HG03469 (cell line): ENCODE measurements at regions not wholly inside any gene's neighbourhood (a gene's known extent, or its start where the extent isn't known, plus 50 kb on each side); places are given as distances from the start of the nearest gene placed in this dataset.

Experiments used
- ATAC-seq: cut with Tn5 transposase; IDR thresholded peaks from one replicate; pipeline ENCODE4 v1.9.1; 2021; ENCODE audit warnings: mild to moderate bottlenecking, moderate library complexity, moderate number of reproducible peaks; ENCODE audit not compliant: unreplicated experiment

DNA sequence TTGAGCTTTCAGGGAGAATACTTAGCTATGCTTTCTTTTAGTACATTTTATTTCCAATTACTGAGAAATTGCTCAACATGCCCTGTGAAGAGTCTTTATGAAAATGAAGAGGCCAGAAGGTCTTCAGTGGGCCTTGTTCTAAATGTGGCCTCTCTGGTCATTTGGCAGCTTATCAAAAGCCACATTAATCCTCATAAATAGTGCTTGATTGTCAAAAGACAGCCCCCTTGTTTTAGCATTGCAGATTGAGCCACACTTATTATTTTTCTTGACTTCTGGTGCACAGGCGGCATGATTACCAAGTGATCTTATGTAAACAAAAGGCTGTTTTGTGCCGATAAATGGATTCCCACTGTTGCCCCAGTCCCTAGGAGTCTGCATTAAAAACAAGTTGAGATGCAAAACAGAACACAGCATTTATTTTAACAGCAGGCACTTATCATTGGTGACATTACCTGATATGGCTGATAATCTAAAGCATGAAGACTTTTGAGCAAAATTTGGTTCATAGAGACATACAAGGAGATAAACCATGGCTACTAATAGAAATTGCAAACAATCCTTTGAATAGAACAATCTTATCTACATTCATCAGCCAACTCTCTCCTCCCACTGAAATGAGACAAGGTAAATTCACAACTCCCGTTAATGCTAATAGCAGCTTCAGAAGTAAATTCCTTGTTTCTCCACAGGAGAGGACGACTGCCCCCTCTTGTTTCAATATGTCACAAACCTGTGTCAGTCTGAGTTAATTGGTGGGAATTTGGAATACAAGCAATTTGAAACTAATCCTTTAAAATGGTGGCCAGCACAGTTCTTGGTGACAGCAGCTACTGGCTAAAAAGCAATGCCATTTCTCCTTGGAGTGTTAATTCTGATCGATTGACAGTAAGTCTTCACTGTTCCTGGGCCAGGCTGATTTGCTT is 194.3 kb downstream of the NSUN3 start:
- no peak for ATAC-seq

DNA sequence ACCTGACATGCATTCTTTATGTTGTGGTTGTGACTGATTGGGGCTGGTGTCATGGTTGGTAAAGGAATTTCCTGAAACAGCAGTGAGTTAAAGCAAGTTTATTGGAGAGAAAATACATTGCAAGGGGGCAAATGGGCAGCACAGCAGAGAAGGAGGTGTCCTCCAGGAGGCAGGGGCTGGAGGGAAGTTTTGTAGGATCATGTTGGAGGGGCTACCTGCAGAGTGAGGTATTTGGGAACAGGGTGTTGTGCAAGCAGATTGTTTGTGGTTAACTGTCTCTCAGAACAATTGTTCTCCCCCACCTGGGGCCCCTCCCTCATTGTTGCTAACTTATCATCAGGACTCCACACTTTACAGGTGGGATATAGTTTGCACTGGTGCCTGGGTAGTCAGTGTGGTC is 196.0 kb downstream of the NSUN3 start:
- no peak for ATAC-seq

DNA sequence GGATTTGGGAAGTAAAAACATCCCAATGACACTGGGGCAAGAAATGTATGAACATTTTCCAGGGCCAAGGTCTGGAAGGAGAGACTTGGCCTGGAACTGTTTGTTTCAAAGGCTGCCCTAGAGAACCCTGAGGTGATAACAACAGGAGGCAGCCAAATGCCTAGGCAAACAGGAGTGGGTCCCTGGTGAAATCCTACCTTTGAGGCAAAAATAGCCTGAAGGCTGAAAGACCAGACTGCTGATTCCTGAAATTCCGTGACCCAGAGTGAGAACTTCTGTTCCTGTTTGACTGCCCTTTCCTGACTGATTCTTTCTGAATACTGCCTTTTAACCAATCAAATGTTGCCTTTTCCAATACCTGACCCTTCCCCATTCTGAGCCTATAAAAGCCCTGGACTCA is 196.4 kb downstream of the NSUN3 start:
- no peak for ATAC-seq

DNA sequence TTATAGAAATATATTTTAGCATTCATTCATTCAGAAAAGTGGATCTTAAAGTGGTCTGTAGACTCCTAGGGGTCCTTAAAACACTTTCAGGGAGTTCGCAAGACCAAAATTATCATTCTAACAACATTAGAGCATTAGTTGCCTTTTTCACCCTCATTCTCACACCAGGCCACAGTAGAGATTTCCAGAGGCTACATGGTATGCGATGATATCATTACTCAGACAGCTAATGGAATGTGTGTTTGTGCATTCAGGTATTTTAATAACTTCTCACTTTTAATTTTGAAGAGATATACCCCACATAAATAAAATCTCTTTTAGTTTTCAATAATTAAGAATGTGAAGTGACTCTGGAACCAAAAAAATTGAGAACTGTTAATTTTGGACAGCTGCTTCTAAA is 206.9 kb downstream of the NSUN3 start:
- ATAC-seq = no peak

DNA sequence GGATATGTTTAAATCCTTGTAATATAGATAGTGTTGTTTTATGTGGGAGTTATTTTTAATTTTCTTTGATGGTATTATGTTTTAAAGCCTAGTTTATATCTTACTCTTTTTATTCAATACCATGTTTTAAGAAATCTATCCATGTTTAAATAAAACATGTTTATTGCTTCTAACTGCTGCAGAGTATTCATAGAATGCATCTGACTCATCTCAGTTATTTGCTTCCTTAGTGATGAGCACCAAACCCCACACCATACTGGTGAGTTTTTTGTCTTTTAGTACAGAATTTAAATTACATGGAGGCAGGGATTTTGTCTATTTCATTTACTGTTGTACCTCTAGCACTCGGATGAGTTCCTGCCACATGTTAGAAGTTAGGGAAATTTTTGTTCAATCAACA is 209.2 kb downstream of the NSUN3 start:
- no peak for ATAC-seq

DNA sequence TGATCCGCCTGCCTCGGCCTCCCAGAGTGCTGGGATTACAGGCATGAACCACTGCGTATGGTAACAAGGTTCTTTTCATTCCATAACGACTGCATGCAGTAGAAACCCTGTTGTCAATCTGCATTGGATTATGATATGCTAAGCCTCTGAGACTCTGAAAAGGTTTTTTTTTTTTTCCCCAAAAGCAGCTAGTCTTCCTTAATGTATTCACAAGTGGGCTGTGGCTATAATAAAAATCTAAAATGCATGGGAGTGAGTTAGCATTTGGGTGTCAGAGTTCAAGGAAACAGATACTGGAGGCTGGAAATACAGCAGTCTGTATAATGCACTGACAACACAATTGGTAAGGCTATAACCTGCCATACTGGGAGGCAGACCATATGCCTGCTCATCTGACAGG is 218.1 kb downstream of the NSUN3 start:
- ATAC-seq = no peak

DNA sequence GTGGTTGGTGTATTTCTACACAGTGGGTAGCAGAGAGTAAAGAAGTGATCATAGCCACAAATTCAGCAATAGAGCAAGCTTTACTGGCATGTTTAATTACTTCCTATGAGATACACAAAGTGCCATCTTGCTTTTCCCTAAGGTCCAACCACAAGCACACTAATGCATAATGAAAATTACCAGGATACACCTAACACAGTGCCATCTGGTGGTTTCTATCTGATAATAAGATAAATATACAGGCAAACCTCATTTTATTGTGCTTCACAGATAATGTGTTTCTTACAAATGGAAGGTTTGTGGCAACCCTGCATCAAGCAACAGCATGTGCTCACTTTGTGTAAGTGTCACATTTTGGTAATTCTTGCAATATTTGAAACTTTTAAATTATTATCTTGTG is 223.0 kb downstream of the NSUN3 start:
- no peak for ATAC-seq

DNA sequence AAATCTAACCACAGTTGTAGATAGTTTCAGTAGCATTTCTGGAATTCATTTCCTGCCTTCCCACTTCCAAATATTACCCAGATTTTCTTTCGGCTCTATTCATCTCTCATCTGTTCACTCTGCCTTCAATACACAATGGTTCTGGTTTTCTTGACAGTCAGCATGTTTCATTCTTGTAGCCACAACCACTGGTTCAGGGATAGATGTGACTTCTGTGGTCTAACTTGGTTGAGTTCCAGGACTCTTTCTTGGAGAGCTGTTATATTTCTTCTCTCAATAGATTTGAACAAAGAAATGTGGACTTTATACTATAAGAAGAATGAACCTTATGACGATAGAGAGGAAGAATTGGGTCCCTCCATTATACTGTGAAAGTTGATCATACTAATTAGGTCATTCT is 228.8 kb downstream of the NSUN3 start:
- no peak for ATAC-seq

DNA sequence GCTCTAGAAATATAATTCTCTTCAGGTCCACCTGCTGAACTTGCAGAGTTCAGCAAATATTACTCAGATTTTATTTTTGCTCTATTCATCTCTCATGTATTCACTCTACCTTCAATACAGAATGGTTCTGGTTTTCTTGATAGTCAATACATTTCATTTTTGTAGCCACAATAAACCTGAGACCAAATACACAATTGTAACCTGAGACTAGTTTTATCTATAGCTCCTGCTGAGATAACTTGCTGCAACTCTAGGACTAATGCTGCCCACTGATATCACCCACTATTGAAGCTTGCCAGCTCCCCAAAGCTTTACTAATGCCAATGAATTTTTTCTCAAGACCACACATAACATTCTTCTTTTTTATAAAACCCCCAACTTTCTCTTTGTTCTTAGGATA is 229.3 kb downstream of the NSUN3 start:
- no peak for ATAC-seq

DNA sequence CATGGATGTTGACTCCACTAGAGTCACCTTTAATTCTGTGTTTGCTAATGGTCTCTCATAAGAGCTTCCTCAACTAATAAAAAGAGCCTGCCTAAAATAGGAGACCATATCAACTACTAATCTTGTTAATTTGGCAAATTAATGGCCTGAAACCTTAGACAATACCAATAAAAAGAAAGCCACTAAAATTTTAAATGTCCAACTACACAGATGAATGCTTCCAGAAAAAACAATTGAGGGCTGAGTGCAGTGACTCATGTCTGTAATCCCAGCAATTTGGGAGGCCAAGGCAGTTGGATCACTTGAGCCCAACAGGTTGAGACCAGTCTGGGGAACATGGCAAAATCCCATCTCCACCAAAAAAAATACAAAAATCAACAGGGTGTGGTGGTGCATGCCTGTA is 230.9 kb downstream of the NSUN3 start:
- ATAC-seq = no peak

DNA sequence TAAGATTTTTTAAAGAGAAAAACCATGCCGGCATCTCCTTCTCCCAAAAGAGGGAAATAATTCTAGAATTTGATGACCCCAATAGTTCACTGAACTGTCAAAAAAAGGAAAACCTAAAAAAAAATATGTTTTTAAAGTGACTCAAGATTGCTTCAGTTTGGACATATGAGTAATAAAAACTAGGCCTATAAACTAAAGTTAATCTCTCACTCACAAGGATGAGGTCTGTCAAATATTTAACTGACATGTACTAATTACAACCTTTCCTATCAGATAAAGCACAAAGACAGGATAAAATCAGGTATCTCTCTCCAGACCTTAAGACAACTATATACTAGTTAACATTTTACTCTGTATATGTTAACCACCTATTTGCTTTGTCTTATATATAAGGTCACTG is 231.9 kb downstream of the NSUN3 start:
- ATAC-seq = no peak

DNA sequence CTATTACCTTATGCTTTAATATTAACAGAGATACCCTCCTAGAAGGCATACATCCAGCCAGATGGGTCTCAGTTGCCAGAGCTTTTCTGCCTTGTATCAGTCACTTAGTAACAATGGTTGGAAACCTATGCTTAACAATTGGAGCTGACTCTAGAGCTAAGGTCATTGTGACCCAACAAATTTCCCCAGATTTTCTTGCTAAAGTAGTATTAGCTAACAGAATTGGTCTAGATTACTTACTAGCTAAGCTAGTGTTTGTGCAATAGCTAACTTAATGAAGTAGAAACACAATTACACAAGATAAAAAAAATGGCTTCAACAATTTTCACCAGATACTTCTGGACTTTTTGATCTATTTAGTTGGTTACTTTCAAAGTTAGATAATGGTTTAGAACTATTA is 236.9 kb downstream of the NSUN3 start:
- no peak for ATAC-seq

DNA sequence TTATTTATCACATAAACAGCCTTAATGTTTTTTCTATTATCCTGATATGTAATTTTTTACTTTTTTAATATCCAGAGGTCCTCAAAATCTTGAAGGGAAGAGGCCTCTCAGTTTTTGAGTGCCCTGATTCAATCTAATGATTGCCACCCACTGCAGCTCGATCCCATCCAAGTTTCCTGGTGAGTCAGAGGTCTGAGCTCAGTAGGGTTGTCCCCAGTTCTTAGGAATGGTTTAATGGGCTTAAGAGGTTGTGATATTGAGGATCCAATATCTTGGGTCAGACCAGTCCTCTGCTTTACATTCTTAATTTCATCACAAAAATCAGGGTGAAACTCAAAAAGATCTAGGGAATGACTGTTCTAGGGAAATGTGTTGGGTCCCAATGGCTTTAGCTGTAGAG is 238.5 kb downstream of the NSUN3 start:
- ATAC-seq = no peak

DNA sequence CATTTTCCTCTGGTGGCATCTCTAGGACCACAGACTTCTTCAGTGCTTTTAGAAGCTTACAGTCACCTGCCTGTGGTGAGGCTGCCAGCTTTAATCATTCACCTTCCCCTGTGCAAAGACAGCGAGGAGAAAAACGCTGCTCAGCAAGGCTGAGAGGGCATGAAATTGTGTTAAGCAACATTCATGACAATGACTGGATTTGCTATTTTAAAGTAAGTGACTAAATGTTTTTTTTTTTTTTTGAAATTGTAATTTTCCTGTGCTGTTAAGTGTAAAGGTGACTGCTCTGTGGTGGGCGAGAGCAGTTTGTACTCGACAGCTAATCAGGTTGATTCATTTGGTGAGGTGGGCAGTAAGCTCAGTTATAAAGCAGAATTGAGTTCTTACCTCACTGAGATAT is 240.4 kb downstream of the NSUN3 start:
- ATAC-seq = no peak

DNA sequence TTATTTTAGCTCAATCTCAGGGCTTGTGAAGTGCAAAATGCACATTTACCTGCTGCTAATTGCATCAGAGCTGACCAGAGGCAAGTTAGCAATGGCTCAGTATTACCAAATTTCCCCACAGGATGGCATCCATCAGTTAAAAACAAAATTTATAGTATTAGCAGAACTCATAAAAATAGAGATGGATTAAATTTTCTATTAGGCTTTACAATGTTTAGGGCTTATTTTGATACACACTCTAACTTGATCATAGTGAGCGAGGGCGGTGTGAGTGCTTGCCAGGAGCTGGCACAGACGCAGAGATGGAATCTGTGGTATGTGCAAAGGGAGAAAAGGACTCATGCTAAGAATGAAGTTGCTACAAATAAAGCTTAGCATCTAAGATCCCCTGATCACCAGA is 241.0 kb downstream of the NSUN3 start:
- ATAC-seq = no peak

DNA sequence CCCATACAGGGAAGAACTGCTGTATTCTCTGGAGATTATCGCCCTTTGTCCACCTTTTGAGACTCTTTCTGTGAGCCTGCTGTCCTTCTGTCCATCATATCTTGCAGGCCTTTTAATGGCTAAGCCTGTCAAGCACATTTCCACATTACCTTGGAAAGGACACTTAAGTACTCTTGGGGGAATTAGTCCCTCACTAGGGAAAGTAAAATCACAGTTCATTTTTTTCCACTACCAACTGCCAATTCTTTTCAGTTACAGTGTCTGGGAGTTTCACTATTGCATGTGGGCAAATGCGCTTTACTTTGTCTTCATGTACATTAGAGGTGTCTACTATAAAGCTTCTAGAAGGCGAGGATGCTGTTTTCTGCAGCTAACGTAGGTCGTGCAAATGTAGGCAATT is 242.1 kb downstream of the NSUN3 start:
- ATAC-seq = no peak

DNA sequence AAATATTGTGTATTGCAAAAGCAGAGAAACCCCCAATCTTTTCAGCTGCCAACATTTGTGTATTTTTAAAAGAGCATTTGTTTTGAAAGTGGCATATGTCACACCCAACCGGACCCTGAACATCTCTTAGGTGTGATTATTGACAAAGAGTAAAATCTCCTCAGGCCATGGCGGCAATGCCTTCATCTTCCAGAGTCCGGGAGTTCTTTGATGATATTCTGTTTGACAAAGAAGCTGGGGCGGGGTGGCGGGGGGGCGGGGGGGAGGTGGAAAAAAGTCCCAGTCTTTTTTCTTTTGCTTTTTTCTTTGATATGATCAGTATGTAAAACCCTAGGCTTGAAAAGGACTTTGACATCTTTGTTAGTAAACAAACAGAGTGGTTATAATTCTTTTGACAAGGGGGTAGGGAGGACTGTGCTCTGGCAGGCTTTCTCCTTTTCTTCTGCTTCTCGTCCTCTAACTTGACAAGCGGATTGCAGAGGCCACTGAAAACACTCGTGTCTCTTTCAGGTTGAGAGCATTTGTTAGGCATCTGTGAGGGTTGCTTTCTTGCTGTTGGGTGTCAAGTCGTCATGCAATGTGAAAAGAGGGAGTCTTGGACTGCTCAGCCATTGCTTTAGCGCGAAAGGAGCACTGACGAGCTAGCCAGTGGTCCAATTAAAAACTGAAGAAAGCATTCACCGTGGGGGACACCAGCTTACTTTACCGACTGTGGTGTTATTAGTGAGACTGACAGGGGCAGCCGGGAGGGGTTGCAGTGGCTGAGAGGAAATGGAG is 243.2 kb downstream of the NSUN3 start:
- ATAC-seq = no peak

DNA sequence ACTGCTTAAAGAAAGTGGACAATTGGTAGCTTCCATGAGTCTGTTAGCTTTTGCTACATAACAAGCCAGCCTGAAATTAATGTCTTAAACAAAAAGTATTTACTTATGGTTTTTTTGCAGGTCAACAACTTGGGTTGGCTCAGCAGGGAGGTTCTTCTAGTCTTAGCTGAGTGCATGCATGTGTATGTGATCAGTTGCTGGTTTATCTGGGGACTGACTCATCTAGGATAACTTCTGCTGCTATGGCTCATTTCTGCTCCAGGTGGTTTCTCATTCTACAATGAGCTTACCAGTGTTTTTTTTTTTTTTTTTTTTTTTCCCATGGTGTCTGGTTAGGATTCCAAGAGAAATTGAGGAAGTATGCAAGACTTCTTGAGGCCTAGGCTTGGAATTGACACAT is 244.7 kb downstream of the NSUN3 start:
- no peak for ATAC-seq

DNA sequence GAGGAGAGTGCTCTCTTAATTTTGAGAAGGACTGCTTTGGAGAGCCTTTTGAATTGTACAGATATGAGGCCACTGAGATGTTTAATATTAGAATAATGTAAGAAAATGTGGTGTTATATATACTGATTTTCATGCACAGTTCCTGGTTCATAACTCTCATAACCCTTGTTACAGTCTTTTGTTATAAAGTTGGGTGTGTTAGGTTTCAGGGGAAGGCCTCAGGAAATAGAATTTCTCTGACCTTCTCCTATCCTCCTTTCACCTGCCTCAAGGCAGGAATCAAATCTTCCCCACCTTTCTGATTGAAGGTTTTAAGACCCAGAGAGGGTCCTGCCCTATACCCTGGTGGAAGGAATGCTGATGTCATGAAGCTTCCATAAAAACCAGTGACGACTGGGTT is 245.9 kb downstream of the NSUN3 start:
- no peak for ATAC-seq

DNA sequence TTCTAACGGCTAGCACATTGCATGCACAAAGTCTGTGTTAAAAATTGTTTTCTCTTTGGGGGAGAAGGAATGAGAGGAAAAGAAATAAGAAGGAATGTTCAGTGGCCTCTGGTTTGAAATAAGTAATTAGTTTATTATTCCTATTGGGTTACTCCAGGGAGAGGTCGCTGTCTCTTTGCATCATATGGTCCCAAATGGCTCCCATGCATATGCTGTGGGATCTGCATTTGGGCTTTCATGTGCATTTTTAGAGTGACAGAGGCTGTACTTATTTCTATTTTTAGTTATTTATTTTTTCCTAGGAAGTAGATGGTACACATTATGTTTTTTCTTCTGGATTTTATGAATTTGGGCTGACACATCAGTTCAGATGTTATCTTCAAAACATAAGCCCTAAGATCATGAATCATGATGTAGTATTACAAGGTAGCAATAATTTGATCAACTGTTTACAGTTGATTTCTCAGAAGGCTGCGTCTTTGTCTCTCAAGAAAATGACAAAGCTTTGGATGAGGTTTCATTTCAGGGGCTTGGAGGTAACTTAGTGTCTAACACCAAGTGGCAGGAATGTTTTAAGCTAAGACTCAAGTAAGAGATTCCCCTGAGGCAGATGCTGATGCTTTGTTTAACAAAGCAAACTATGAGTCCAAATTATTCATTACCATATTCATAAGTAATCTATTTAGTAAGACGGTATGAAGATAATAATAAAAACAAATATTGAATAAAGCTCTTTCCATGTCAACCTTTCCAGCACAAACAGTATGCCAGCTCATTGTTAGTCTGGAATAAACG is 247.7 kb downstream of the NSUN3 start:
- ATAC-seq = no peak

DNA sequence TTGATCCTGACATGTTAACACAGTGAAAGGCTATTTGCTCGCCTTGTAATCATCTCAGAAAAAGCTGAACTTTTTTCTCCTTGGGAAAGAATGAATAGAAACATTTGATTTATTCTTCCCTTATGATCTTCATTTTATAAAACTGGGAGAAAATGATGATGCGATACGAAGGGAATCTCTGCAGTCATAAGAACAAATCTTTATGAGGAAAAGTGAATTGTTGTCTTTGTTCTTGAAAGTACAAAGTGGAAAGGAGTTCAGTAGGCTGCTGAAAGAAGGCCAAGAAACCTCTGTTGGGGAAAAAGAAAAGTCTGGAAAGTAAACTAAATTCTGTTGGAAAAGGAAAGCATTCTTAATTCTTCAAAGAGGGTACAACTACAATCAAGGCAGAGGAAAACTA is 248.8 kb downstream of the NSUN3 start:
- ATAC-seq = no peak
